NCI-H1048 (cell line): ENCODE measurements at regions not wholly inside any gene's neighbourhood (a gene's known extent, or its start where the extent isn't known, plus 50 kb on each side); places are given as distances from the start of the nearest gene placed in this dataset.

Experiments used
- DNase-seq: peaks from one replicate; lab custom pipeline; 2025; lab: John Stamatoyannopoulos, UW

- no peak for DNase-seq
Observed at GRCh38 chrX:69362856-69363255, 141.3 kb upstream of the NALF2 start.

GRCh38 chrX:69362354-69362753, 141.8 kb upstream of the NALF2 start:
- no peak for DNase-seq

- no peak for DNase-seq
Observed at GRCh38 chrX:69361311-69361845, 142.7 kb upstream of the NALF2 start.

- no peak for DNase-seq
Observed at GRCh38 chrX:69357317-69357716, 146.8 kb upstream of the NALF2 start.

- no peak for DNase-seq
Observed at GRCh38 chrX:69324851-69325250, 159.6 kb upstream of the PJA1 start.

- DNase-seq: no peak
Observed at GRCh38 chrX:69323786-69324720, 158.8 kb upstream of the PJA1 start.

- no peak for DNase-seq
Observed at GRCh38 chrX:69321789-69322188, 156.5 kb upstream of the PJA1 start.

GRCh38 chrX:69321006-69321655, 155.9 kb upstream of the PJA1 start:
- DNase-seq: no peak

- no peak for DNase-seq
Observed at GRCh38 chrX:69320116-69320515, 154.9 kb upstream of the PJA1 start.

GRCh38 chrX:69319376-69319775, 154.1 kb upstream of the PJA1 start:
- DNase-seq: no peak

GRCh38 chrX:69318651-69319340, 153.5 kb upstream of the PJA1 start:
- no peak for DNase-seq

GRCh38 chrX:69317721-69318120, 152.5 kb upstream of the PJA1 start:
- DNase-seq: no peak

GRCh38 chrX:69314436-69315348, 149.4 kb upstream of the PJA1 start:
- no peak for DNase-seq

- no peak for DNase-seq
Observed at GRCh38 chrX:69313617-69314290, 148.5 kb upstream of the PJA1 start.

GRCh38 chrX:69311936-69312670, 146.8 kb upstream of the PJA1 start:
- no peak for DNase-seq

- DNase-seq: no peak
Observed at GRCh38 chrX:69309074-69309792, 144.0 kb upstream of the PJA1 start.

GRCh38 chrX:69307756-69308155, 142.5 kb upstream of the PJA1 start:
- no peak for DNase-seq

- no peak for DNase-seq
Observed at GRCh38 chrX:69307029-69307428, 141.8 kb upstream of the PJA1 start.

- no peak for DNase-seq
Observed at GRCh38 chrX:69306063-69306404, 140.8 kb upstream of the PJA1 start.
